ENCODE measurements at regions not wholly inside any gene's neighbourhood (a gene's known extent, or its start where the extent isn't known, plus 50 kb on each side); places are given as distances from the start of the nearest gene placed in this dataset.

DNA sequence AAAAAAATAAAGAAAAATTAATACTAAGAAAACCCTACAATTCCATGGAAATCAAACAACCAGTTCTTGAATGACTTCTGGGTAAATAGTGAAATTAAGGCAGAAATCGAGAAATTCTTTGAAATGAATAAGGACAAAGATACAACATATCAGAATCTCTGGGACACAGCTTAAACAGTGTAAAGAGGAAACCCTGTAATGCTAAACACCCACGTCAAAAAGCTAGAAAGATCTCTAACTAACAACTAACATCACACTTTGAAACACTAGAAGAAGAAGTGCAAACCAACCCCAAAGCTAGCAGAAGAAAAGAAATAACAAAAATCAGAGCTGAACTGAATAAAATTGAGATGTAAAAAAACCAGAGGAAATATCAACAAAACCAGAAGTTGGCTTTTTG, 114.6 kb upstream of the CD180 start:
- Mint-ChIP-seq H3K36me3 (ENCODE audit: insufficient read depth in 1 of 3, low read depth in 3 of 3) (peaks cover 0 to 4% (median 0%) of the 10 kb centered on the region in 3 experiments; a peak in 2 of 7 replicates), H3K27me3 (ENCODE audit: low read depth) (no peaks in the 10 kb centered on the region; the same call in 1 of the 2 replicates), H3K27ac (no peak overlapping the region), H3K9me3 (peaks cover 0 to 3% of the 10 kb centered on the region in 2 experiments; a peak in 4 of 5 replicates), H3K4me3 (no peak overlapping the region), H3K4me1 (no peaks in the 10 kb centered on the region)
- H3K56ac ChIP-seq (ENCODE audit: insufficient read length, low read depth, low read length) = no peak overlapping the region
- H3K27me3 ChIP-seq (ENCODE audit: insufficient read depth, low read length) = no peaks in the 10 kb centered on the region
- no peak overlapping the region for H2AFZ ChIP-seq (ENCODE audit: low read length)
- no peak overlapping the region for H3T11ph ChIP-seq (ENCODE audit: low read length)
- no peak overlapping the region for H3K23ac ChIP-seq (ENCODE audit: insufficient read length, low read depth, low read length)
- no peak overlapping the region for H4K5ac ChIP-seq (ENCODE audit: insufficient read length, low read depth, low read length)
- H3K9ac ChIP-seq (ENCODE audit: extremely low read depth, insufficient read length, low read length) = no peak overlapping the region
- H2AK5ac ChIP-seq (ENCODE audit: insufficient read length, low read length) = no peak overlapping the region
- H4K91ac ChIP-seq (ENCODE audit: insufficient read length, low read depth, low read length) = no peak overlapping the region
- no peak overlapping the region for H3K18ac ChIP-seq (ENCODE audit: insufficient read length, low read depth, low read length)
- H3K79me1 ChIP-seq (ENCODE audit: insufficient read depth, low read depth, low read length, poor library complexity, severe bottlenecking) = no peaks in the 10 kb centered on the region
- no peak overlapping the region for H2BK20ac ChIP-seq (ENCODE audit: low read depth, low read length, poor library complexity, severe bottlenecking)
- H4K8ac ChIP-seq (replicated peaks; ENCODE audit: insufficient read length, low read depth, low read length) = no peak overlapping the region
- no peak overlapping the region for H3K4ac ChIP-seq (ENCODE audit: low read depth, low read length)
- H2BK12ac ChIP-seq (ENCODE audit: insufficient read length, low read depth, low read length) = no peak overlapping the region
- no peak overlapping the region for H2BK120ac ChIP-seq (ENCODE audit: low read depth, low read length, poor library complexity, severe bottlenecking)
- no peak overlapping the region for H3K14ac ChIP-seq (ENCODE audit: insufficient read depth, low read length)
- H3K79me2 ChIP-seq (ENCODE audit: insufficient read depth, low read length) = no peaks in the 10 kb centered on the region
- no peaks in the 10 kb centered on the region for H4K20me1 ChIP-seq (ENCODE audit: control insufficient read depth, insufficient read depth, insufficient read length)
- TF ChIP-seq, protein P1, sequence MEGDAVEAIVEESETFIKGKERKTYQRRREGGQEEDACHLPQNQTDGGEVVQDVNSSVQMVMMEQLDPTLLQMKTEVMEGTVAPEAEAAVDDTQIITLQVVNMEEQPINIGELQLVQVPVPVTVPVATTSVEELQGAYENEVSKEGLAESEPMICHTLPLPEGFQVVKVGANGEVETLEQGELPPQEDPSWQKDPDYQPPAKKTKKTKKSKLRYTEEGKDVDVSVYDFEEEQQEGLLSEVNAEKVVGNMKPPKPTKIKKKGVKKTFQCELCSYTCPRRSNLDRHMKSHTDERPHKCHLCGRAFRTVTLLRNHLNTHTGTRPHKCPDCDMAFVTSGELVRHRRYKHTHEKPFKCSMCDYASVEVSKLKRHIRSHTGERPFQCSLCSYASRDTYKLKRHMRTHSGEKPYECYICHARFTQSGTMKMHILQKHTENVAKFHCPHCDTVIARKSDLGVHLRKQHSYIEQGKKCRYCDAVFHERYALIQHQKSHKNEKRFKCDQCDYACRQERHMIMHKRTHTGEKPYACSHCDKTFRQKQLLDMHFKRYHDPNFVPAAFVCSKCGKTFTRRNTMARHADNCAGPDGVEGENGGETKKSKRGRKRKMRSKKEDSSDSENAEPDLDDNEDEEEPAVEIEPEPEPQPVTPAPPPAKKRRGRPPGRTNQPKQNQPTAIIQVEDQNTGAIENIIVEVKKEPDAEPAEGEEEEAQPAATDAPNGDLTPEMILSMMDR (conservative IDR thresholded peaks at IDR 0.05) = no peak
- no peak for DNase-seq
- no peak overlapping the region for H2BK5ac ChIP-seq (ENCODE audit: insufficient read length, low read length)
- no peak overlapping the region for H3K27ac ChIP-seq (ENCODE audit: insufficient read length, low read depth, low read length)
- H3K9me3 ChIP-seq (ENCODE audit: control insufficient read depth, low read depth, low read length) = no peaks in the 10 kb centered on the region
- no CpG with 5 or more reads among the region's 2 CpGs for WGBS (ENCODE audit: extremely low coverage, insufficient read length, low lambda C conversion rate)
- H3K4me2 ChIP-seq (ENCODE audit: insufficient read depth, insufficient read length, low read length) = no peak overlapping the region
- H2BK15ac ChIP-seq (ENCODE audit: low read depth, low read length) = no peak overlapping the region
- no peaks in the 10 kb centered on the region for H3K23me2 ChIP-seq (ENCODE audit: insufficient read length, low read depth, low read length, poor library complexity, severe bottlenecking)
- no peaks in the 10 kb centered on the region; the same call in 1 of the 2 replicates for H3K4me1 ChIP-seq (ENCODE audit: insufficient read depth, low read length)
